ENCODE measurements at regions not wholly inside any gene's neighbourhood (a gene's known extent, or its start where the extent isn't known, plus 50 kb on each side); places are given as distances from the start of the nearest gene placed in this dataset.
"Not testable (repeated sequence)": the region's sequence is repeated elsewhere in the genome, so short reads cannot be mapped to it uniquely, and the experiment has no call there.

DNA sequence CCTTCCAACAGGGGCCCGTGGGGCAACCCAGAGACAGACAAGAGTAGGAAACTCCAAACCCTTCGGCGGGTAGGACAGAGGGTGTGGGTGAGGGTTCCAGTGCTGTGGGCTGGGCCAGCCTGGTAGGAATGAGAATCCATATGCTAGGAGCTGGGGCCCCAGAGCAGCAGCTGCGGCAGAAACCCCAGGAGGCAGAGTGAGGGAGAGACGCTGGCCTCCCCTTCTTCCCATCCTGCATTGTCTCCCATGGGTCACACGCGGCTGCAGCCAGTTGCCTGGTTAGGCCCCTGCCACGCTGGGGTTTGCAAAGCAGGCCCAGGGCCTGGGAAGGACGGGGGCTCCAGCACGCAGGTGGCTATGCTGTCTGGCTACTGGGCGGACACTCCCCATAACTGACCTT is 113.1 kb upstream of the CCZ1B start:
- not testable (repeated sequence) for DNase-seq

DNA sequence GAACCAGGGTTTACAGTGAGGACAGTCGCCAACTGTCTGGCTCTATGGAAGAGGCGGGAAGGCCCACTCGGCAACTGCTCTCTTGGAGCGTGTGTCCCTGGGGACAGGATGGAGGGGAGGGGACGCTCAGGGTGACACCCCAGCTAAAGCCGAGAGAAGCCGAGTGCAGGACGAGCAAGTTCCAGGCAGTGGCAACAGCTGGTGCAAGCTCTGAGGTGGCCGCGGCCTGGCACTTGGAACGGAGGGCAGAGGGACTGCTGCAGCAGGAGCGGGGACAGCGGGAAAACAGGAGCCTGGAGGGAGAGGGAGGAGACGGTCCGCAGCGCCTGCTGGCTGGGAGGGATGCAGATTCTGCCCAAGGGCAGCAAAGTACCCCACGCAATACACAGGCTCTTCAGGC is 113.8 kb upstream of the CCZ1B start:
- DNase-seq = not testable (repeated sequence)

DNA sequence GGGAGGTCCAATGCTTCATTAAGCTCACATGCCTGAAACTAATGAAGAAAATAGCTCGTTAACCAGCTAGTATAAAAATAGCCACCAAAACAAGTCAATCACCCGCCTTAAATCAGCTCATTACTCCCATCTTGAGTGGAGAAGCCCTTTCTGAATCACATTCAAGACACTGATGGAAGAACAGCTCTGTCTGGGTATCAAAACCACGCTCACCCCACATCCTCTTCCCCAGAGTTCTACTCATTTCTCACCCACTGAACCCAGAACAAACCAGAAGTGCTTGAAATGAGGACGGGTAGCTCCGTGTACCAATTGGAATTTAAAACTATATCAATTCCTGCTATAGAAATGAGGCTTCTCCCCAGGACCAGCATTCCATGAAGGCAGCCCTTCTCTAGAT is 120.8 kb upstream of the CCZ1B start:
- not testable (repeated sequence) for DNase-seq

DNA sequence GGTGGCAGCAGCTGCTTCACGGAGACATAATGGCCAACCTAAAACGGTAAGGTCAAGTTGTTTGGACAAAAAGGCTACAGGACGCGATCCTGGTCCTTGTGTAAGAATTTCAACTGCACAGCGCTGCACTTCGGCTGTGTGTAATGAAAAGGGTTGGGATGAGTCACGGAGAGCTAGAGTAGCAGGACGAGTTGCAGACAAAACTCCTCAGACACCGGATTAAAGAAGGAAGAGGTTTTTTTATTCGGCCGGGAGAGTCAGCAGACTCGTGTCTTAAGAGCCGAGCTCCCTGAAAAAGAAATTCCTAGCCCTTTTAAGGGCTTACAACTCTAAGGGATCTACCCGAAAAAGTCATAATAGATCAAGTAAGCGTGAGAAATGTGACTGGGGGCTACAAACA is 124.2 kb upstream of the CCZ1B start:
- DNase-seq = not testable (repeated sequence)

DNA sequence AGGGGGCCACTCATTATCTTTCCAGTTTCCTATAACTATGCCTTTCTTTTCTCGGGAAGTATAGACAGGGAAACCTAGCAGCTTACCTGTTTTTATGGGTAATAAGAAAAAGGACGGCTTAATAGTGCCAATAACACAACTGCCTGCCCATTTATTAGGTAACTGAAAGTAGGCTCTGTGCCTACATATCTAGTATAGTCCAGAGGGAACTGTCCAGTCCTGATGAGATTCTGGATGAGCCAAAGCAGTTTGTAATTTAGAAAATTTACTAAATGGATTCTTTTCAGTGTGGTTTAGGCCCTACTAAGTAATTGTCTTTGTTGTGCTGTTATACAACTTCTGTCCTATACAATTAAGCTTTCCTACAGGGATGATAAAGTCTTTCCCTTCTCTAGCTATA is 125.5 kb upstream of the CCZ1B start:
- DNase-seq = not testable (repeated sequence)

DNA sequence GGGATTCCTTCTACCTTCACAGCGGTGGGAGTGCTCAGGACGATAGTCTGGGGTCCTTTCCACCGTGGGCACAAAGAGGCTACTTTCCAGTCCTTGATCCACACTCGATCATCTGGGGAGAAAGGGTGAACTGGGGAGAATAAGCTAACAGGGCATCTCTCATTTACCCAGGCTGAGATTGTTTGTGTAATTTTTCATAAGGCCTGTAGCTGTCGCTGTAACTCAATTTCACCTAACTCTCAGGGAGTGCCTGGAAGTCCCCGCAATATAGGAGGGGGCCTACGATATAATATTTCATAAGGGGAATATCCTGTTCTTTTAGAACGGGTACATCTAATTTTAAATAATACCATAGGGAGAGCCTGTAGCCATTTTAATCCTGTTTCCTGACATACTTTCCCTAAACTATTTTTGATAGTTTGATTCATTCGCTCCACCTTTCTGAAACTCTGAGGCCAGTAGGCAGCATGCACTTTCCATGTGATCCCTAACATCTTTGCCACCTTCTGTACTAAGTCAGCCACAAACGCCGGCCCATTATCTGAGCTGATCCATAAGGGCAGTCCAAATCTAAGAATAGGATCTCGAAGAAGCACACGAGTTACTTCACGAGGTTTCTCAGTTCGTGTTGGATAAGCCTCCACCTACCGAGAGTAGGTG is 127.2 kb upstream of the CCZ1B start:
- not testable (repeated sequence) for DNase-seq

DNA sequence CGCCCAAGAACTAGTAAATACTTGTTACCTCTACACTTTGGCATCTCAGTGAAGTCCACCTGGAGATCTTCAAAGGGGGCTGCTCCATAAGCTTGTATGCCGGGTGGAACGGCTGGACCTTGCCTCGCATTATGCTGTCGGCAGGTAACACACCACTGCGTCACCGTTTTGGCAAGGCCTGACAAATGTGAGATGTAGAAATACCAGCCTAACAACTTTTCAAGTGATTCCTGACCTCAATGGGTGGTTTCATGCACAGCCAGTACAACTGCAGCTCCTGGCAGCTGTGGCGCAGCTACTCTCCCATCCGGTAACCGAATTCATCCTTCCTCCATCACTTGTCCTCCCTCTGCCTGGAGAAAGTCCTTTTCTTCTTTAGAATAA is 127.7 kb upstream of the CCZ1B start:
- DNase-seq = not testable (repeated sequence)

- not testable (repeated sequence) for DNase-seq
Measured at GRCh38 chr7:6955385-6955784, 129.3 kb upstream of the CCZ1B start.

GRCh38 chr7:6955990-6956566 is 130.0 kb upstream of the CCZ1B start:
- not testable (repeated sequence) for DNase-seq

DNA sequence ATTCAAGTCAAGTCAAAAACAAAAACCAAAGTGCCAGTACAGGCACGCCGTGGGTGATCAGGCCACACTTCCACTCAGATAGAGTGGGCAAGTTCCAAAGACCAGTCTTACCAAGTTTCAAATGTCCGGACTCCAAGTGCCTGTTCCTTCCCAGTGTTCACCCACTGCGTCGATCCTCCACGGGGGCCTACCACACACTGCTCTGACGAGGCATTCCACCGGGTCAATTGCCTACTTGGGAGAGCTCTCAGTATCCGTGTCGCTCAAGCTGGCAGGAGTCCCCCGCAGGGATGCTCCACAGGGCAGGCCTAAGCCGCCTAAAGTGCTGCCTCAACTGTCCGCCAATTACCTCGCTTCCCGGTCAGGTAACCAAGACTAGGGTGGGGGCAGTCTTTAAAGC is 132.3 kb upstream of the CCZ1B start:
- not testable (repeated sequence) for DNase-seq

GRCh38 chr7:6959942-6960341 is 133.9 kb upstream of the CCZ1B start:
- not testable (repeated sequence) for DNase-seq

DNA sequence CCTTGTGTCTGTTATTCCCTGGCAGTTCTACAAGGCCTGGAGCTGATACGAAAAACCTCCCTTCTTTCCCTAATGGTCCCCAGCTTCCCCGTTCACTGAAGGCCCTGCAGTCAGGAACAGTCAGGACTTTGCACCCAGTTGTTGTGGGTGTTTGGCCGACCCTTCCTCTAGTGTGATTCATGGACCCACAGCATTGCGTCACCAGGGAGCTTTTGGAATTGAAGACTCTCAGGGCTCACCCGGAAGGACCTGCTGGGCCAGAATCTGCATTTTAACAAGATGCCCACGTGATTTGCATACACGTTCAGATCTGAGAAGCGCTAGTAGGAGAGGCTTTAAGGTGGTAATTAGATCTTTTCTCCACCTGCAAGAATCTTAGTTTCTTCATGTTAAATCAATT is 136.8 kb upstream of the CCZ1B start:
- not testable (repeated sequence) for DNase-seq

GRCh38 chr7:6965051-6965450 is 139.0 kb upstream of the CCZ1B start:
- DNase-seq = peak in 2 of 14 donors; percentile 1 to 9

- not testable (repeated sequence) for DNase-seq
Measured at GRCh38 chr7:6970180-6970579, 144.1 kb upstream of the CCZ1B start.

DNA sequence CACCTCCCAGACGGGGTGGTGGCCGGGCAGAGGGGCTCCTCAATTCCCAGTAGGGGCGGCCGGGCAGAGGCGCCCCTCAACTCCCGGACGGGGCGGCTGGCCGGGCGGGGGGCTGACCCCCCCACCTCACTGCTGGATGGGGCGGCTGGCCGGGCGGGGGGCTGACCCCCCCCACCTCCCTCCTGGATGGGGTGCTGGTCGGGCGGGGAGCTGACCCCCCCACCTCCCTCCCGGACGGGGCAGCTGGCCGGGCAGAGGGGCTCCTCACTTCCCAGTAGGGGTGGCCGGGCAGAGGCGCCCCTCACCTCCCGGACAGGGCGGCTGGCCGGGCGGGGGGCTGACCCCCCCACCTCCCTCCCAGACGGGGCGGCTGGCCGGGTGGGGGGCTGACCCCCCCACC is 148.8 kb upstream of the CCZ1B start:
- not testable (repeated sequence) for DNase-seq

GRCh38 chr7:6975346-6975745 is 149.3 kb upstream of the CCZ1B start:
- DNase-seq = not testable (repeated sequence)

DNA sequence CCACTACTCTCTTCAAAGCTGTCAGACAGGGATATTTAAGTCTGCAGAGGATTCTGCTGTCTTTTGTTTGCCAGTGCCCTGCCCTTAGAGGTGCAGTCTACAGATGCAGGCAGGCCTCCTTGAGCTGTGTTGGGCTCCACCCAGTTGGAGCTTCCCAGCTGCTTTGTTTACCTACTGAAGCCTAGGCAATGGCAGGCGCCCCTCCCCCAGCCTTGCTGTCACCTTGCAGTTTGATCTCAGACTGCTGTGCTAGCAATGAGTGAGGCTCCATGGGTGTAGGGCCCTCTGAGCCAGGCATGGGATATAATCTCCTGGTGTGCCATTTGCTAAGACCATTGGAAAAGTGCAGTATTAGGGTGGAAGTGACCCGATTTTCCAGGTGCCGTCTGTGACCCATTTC is 151.3 kb upstream of the CCZ1B start:
- not testable (repeated sequence) for DNase-seq

DNA sequence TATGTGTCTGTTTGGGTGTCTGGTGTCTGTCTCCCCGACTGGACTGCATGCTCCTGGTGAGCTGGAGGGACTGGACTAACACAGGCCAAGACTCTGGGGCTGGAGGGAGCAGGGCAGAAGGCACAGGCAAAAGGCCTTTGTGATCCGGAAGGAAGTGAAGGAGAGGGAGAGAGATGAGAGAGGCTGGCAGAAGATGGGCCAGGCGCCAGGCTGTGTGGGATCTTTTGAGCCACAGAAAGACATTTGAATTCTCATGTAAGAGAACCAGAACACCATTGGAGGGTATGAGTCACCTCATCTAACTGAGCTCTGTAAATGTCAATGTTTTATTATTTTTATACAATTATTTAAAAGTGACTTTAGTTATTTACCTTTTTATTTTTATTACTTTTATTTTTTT is 152.3 kb upstream of the CCZ1B start:
- DNase-seq = not testable (repeated sequence)

- DNase-seq = not testable (repeated sequence)
Measured at GRCh38 chr7:6979456-6979855, 153.4 kb upstream of the CCZ1B start.

DNA sequence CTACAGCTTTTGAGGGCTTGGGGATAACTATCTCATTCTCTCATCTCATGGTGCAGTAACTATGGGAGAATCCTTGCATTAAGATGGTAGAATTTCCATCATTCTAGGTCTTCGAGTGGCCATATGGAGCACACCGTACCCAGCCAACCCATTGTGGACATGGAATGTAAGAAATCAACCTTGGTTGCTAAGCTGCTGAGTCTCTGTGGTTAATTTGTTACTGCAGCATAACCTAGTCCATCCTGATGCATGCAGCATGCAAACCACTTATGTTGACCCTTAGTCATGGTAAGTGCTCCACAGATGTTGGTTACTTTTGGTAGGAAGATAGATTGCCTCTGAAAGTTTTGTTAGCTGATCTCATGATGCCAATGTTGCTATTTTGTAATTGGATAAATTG is 156.3 kb upstream of the CCZ1B start:
- DNase-seq = not testable (repeated sequence)

- not testable (repeated sequence) for DNase-seq
Measured at GRCh38 chr7:6986892-6987291, 160.8 kb upstream of the CCZ1B start.

GRCh38 chr7:6988608-6989007 is 162.5 kb upstream of the CCZ1B start:
- DNase-seq = not testable (repeated sequence)

GRCh38 chr7:6989968-6990367 is 163.9 kb upstream of the CCZ1B start:
- DNase-seq = not testable (repeated sequence)

GRCh38 chr7:6990426-6991152 is 164.5 kb upstream of the CCZ1B start:
- not testable (repeated sequence) for DNase-seq
